H1 (cell line): ENCODE measurements at regions not wholly inside any gene's neighbourhood (a gene's known extent, or its start where the extent isn't known, plus 50 kb on each side); places are given as distances from the start of the nearest gene placed in this dataset.

Source experiments
- ASH2L ChIP-seq: fragments of 200-600, 300-600 bp; sonication (generic); IDR thresholded peaks from one replicate; pipeline ENCODE4 v1.7.1; 2017; ENCODE audit warnings: low read length
- CHD7 ChIP-seq: fragments of 300-600 bp; sonication (generic); IDR thresholded peaks from 2 replicates; pipeline ENCODE4 v1.7.1; 2012; ENCODE audit warnings: low read length, moderate library complexity, mild to moderate bottlenecking, inconsistent platforms; ENCODE audit not compliant: insufficient replicate concordance
- HDAC6 ChIP-seq: IDR thresholded peaks from one replicate; pipeline ENCODE4 v1.7.1; 2012; ENCODE audit warnings: low read depth, mild to moderate bottlenecking, inconsistent platforms, low read length, moderate library complexity
- JUND ChIP-seq: IDR thresholded peaks from 2 replicates; pipeline ENCODE4 v1.6.1; 2011; ENCODE audit warnings: mild to moderate bottlenecking, improper control_type of control experiment, low read length
- RAD21 ChIP-seq, 2 experiments: IDR thresholded peaks in 1 of 2; conservative IDR thresholded peaks in 1 of 2; 2 replicates each; pipeline ENCODE4 v1.6.1; 2011; ENCODE audit warnings: low read depth in 2 of 2, low read length in 2 of 2, improper control_type of control experiment in 1 of 2, inconsistent platforms in 1 of 2, mild to moderate bottlenecking in 1 of 2, moderate library complexity in 1 of 2
- RBBP5 ChIP-seq: IDR thresholded peaks from 2 replicates; pipeline ENCODE4 v1.7.1; 2012; ENCODE audit warnings: low read depth, mild to moderate bottlenecking, inconsistent platforms, low read length, moderate library complexity, borderline replicate concordance
- SP2 ChIP-seq: IDR thresholded peaks from 2 replicates; pipeline ENCODE4 v1.6.1; 2012; ENCODE audit warnings: mild to moderate bottlenecking, low read length, inconsistent platforms
- TAF1 ChIP-seq: IDR thresholded peaks from 2 replicates; pipeline ENCODE4 v1.6.1; 2011; ENCODE audit warnings: mild to moderate bottlenecking, low read depth, low read length
- TCF12 ChIP-seq: IDR thresholded peaks from 2 replicates; pipeline ENCODE4 v1.6.1; 2011; ENCODE audit warnings: low read depth, mild to moderate bottlenecking, low read length
- TEAD4 ChIP-seq: IDR thresholded peaks from 2 replicates; pipeline ENCODE4 v1.6.1; 2012; ENCODE audit warnings: low read depth, low read length, inconsistent platforms, mixed read lengths

- TF ChIP-seq CHD7 (no peak), SP2 (no peak), ASH2L (no peak), TCF12 (no peak), JUND (no peak), RAD21 (IDR thresholded peaks at IDR 0.05 in 1 of 2, conservative IDR thresholded peaks at IDR 0.05 in 1 of 2; ENCODE audit: low read depth in 2 of 2, low read length in 2 of 2) (no peak), HDAC6 (no peak), RBBP5 (no peak), TAF1 (no peak), TEAD4 (no peak)
Measured at GRCh38 chr6:23483896-23484295, 642.1 kb upstream of the NRSN1 start (continued).
